GM12892 (cell line): ENCODE measurements at regions not wholly inside any gene's neighbourhood (a gene's known extent, or its start where the extent isn't known, plus 50 kb on each side); places are given as distances from the start of the nearest gene placed in this dataset.
A peak's percentile ranks its signal among the peaks of the same experiment; 100 is the strongest.

Experiments
- DNase-seq: peaks from one replicate; pipeline ENCODE4 v3.0.0; 2011; ENCODE audit not compliant: insufficient read length
- FAIRE-seq: peaks from 2 replicates; lab custom pipeline; 2011; peaks lifted over from hg19 to GRCh38; lab: Jason Lieb, UNC
- POLR2A ChIP-seq: IDR thresholded peaks from 2 replicates; pipeline ENCODE4 v1.6.1; 2011; ENCODE audit warnings: low read depth, low read length, control low read depth
- POLR2AphosphoS5 ChIP-seq: IDR thresholded peaks from 2 replicates; pipeline ENCODE4 v1.6.1; 2011; ENCODE audit warnings: low read depth, low read length, control low read depth
- TAF1 ChIP-seq: IDR thresholded peaks from 2 replicates; pipeline ENCODE4 v1.6.1; 2011; ENCODE audit warnings: low read depth, mild to moderate bottlenecking, control low read depth, low read length, borderline replicate concordance

DNA sequence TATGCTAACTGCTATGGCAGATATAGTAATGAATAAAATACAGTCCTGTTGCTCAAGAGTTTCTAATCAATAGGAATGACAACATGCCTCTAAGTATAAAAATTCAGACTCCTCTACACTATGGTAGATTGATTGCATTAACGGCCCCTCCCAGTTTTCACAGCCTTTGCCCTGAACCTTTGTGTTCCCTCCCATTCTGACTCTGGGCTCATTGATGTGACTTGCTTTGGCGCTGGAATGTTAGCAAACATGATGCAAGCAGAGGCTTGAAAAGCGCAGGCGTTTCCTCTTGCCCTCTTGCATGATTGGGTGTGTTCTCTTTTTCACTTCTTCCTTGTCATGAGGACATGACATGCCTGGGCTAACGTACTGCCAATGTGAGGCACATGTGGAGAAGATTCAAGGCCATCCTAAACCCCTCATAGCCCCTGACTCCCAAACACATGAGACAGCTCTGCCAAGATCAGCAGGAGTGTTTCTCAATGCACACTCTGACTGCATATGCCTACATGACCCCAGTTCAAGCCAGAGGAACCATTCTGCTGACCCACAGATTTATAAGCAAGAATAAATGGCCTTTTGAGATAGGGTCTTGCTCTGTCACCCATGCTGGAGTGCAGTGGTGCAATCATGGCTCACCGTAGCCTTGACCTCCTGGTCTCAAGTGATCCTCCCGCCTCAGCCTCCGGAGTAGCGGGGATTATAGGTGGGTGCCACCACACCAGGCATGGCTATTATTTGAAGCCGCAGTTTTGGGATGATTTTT lies 49.7 kb upstream of the CD28 start:
- FAIRE-seq: peak; percentile 42
- no peak for DNase-seq
- TF ChIP-seq TAF1 (no peak), POLR2AphosphoS5 (no peak), POLR2A (no peak)
